Panc1 (cell line): ENCODE measurements at regions not wholly inside any gene's neighbourhood (a gene's known extent, or its start where the extent isn't known, plus 50 kb on each side); places are given as distances from the start of the nearest gene placed in this dataset.

Experiments
- POLR2AphosphoS5 ChIP-seq: IDR thresholded peaks from 2 replicates; pipeline ENCODE4 v1.6.1; 2012; ENCODE audit warnings: mild to moderate bottlenecking, low read depth, low read length, moderate library complexity
- SIN3A ChIP-seq: IDR thresholded peaks from 2 replicates; pipeline ENCODE4 v1.6.1; 2012; ENCODE audit warnings: low read depth, mild to moderate bottlenecking, low read length, moderate library complexity, borderline replicate concordance; ENCODE audit not compliant: insufficient read depth
- TF ChIP-seq, protein P1 (sequence below): fragments of 450-650 bp; IDR thresholded peaks from 2 replicates; pipeline ENCODE4 v1.5.1; 2017; ENCODE audit warnings: mild to moderate bottlenecking
- TF ChIP-seq, protein P2 (sequence below), 2 experiments: IDR thresholded peaks; 2 replicates each; pipeline ENCODE4 v1.6.1; 2011 to 2012; ENCODE audit warnings: low read depth in 2 of 2, control low read depth in 1 of 2, low read length in 1 of 2, mild to moderate bottlenecking in 1 of 2, moderate library complexity in 1 of 2; ENCODE audit not compliant: insufficient read depth in 1 of 2

DNA sequence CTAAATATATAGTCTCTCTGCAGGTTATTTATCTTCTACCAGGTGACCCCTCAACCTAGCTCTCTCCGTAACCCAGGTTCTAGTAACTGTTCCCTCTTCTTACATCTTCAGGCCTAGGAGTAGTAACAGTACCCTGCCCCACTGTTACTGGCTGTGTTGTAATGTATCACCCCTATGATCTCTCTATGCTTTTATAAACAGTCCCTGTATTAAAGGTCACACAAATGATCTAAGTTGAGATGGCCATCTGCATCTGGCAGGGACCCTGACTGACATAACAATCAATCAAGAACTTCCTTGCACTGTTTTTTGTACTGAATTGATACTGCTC is 219.7 kb upstream of the STK17B start:
- TF ChIP-seq, protein P1, sequence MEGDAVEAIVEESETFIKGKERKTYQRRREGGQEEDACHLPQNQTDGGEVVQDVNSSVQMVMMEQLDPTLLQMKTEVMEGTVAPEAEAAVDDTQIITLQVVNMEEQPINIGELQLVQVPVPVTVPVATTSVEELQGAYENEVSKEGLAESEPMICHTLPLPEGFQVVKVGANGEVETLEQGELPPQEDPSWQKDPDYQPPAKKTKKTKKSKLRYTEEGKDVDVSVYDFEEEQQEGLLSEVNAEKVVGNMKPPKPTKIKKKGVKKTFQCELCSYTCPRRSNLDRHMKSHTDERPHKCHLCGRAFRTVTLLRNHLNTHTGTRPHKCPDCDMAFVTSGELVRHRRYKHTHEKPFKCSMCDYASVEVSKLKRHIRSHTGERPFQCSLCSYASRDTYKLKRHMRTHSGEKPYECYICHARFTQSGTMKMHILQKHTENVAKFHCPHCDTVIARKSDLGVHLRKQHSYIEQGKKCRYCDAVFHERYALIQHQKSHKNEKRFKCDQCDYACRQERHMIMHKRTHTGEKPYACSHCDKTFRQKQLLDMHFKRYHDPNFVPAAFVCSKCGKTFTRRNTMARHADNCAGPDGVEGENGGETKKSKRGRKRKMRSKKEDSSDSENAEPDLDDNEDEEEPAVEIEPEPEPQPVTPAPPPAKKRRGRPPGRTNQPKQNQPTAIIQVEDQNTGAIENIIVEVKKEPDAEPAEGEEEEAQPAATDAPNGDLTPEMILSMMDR: no peak
- TF ChIP-seq POLR2AphosphoS5 (no peak), SIN3A (no peak)
- TF ChIP-seq, protein P2, sequence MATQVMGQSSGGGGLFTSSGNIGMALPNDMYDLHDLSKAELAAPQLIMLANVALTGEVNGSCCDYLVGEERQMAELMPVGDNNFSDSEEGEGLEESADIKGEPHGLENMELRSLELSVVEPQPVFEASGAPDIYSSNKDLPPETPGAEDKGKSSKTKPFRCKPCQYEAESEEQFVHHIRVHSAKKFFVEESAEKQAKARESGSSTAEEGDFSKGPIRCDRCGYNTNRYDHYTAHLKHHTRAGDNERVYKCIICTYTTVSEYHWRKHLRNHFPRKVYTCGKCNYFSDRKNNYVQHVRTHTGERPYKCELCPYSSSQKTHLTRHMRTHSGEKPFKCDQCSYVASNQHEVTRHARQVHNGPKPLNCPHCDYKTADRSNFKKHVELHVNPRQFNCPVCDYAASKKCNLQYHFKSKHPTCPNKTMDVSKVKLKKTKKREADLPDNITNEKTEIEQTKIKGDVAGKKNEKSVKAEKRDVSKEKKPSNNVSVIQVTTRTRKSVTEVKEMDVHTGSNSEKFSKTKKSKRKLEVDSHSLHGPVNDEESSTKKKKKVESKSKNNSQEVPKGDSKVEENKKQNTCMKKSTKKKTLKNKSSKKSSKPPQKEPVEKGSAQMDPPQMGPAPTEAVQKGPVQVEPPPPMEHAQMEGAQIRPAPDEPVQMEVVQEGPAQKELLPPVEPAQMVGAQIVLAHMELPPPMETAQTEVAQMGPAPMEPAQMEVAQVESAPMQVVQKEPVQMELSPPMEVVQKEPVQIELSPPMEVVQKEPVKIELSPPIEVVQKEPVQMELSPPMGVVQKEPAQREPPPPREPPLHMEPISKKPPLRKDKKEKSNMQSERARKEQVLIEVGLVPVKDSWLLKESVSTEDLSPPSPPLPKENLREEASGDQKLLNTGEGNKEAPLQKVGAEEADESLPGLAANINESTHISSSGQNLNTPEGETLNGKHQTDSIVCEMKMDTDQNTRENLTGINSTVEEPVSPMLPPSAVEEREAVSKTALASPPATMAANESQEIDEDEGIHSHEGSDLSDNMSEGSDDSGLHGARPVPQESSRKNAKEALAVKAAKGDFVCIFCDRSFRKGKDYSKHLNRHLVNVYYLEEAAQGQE (IDR thresholded peaks at IDR 0.05; ENCODE audit: insufficient read depth in 1 of 2, low read depth in 2 of 2, low read length in 1 of 2): no peak
